GM23248 (cell line): ENCODE measurements at regions not wholly inside any gene's neighbourhood (a gene's known extent, or its start where the extent isn't known, plus 50 kb on each side); places are given as distances from the start of the nearest gene placed in this dataset.

Experiments
- DNase-seq: peaks from one replicate; pipeline ENCODE4 v3.0.0-alpha.2; 2015
- H2AFZ ChIP-seq: fragments of 200-600 bp; sonication (generic); 2 replicates; pipeline ENCODE4 v1.6.1; 2016; ENCODE audit warnings: antibody characterized with exemption
- H3F3A ChIP-seq: fragments of 200-600 bp; sonication (generic); 2 replicates; pipeline ENCODE4 v1.6.1; 2016; ENCODE audit warnings: mild to moderate bottlenecking, antibody characterized with exemption, mixed run types; ENCODE audit not compliant: insufficient read depth
- H3K27ac ChIP-seq: fragments of 200-600 bp; sonication (generic); 2 replicates; pipeline ENCODE4 v1.5.1; 2016; ENCODE audit warnings: mild to moderate bottlenecking
- H3K27me3 ChIP-seq: fragments of 200-600 bp; sonication (generic); replicated peaks from 2 replicates; pipeline ENCODE4 v1.6.1; 2016; ENCODE audit warnings: mild to moderate bottlenecking; ENCODE audit not compliant: insufficient read depth
- H3K36me3 ChIP-seq: fragments of 200-600 bp; sonication (generic); 2 replicates; pipeline ENCODE4 v1.6.1; 2016; ENCODE audit warnings: low read depth, mild to moderate bottlenecking
- H3K4me1 ChIP-seq: fragments of 200-600 bp; sonication (generic); 2 replicates; pipeline ENCODE4 v1.6.1; 2016; ENCODE audit warnings: mild to moderate bottlenecking; ENCODE audit not compliant: insufficient read depth
- H3K4me2 ChIP-seq: fragments of 200-600 bp; sonication (generic); one replicate; pipeline ENCODE4 v1.6.1; 2016; ENCODE audit warnings: mild to moderate bottlenecking; ENCODE audit not compliant: unreplicated experiment
- H3K4me3 ChIP-seq: fragments of 200-600 bp; sonication (generic); 2 replicates; pipeline ENCODE4 v1.5.1; 2016; ENCODE audit warnings: mild to moderate bottlenecking
- H3K79me2 ChIP-seq: fragments of 200-600 bp; sonication (generic); 2 replicates; pipeline ENCODE4 v1.6.1; 2016; ENCODE audit warnings: mild to moderate bottlenecking; ENCODE audit not compliant: insufficient read depth
- H3K9ac ChIP-seq: fragments of 200-600 bp; sonication (generic); 2 replicates; pipeline ENCODE4 v1.6.1; 2016; ENCODE audit warnings: mild to moderate bottlenecking
- H3K9me2 ChIP-seq: fragments of 200-600 bp; sonication (generic); 2 replicates; pipeline ENCODE4 v1.6.1; 2016; ENCODE audit warnings: mixed run types, mild to moderate bottlenecking, moderate library complexity; ENCODE audit not compliant: insufficient read depth
- H3K9me3 ChIP-seq: fragments of 200-600 bp; sonication (generic); one replicate; pipeline ENCODE4 v1.6.1; 2017; ENCODE audit warnings: low read depth
- H4K20me1 ChIP-seq: fragments of 200-600 bp; sonication (generic); 2 replicates; pipeline ENCODE4 v1.6.0; 2016; ENCODE audit not compliant: insufficient read depth
- EZH2 ChIP-seq: fragments of 200-600 bp; sonication (generic); IDR thresholded peaks from 2 replicates; pipeline ENCODE4 v1.6.1; 2018; ENCODE audit warnings: antibody characterized with exemption, mild to moderate bottlenecking; ENCODE audit not compliant: insufficient read depth, poor library complexity, severe bottlenecking
- EZH2phosphoT487 ChIP-seq: fragments of 200-600 bp; sonication (generic); IDR thresholded peaks from 2 replicates; pipeline ENCODE4 v1.6.1; 2018; ENCODE audit warnings: antibody characterized with exemption, moderate library complexity, mild to moderate bottlenecking, low read depth; ENCODE audit not compliant: insufficient read depth
- WGBS, 2 experiments: methylation state at CpG; one replicate each; pipeline ENCODE4 v1.1.6; 2015 to 2017; ENCODE audit warnings: low lambda C conversion rate in 2 of 2, low coverage in 1 of 2; ENCODE audit errors: missing lambda C conversion rate in 2 of 2; 5-methylcytosine and 5-hydroxymethylcytosine counted together
- in situ Hi-C: fragments of 300-500 bp; cut with MboI; formaldehyde crosslinking; loops from 2 replicates; pipeline ENCODE4 v1.15.0; 2020

DNA sequence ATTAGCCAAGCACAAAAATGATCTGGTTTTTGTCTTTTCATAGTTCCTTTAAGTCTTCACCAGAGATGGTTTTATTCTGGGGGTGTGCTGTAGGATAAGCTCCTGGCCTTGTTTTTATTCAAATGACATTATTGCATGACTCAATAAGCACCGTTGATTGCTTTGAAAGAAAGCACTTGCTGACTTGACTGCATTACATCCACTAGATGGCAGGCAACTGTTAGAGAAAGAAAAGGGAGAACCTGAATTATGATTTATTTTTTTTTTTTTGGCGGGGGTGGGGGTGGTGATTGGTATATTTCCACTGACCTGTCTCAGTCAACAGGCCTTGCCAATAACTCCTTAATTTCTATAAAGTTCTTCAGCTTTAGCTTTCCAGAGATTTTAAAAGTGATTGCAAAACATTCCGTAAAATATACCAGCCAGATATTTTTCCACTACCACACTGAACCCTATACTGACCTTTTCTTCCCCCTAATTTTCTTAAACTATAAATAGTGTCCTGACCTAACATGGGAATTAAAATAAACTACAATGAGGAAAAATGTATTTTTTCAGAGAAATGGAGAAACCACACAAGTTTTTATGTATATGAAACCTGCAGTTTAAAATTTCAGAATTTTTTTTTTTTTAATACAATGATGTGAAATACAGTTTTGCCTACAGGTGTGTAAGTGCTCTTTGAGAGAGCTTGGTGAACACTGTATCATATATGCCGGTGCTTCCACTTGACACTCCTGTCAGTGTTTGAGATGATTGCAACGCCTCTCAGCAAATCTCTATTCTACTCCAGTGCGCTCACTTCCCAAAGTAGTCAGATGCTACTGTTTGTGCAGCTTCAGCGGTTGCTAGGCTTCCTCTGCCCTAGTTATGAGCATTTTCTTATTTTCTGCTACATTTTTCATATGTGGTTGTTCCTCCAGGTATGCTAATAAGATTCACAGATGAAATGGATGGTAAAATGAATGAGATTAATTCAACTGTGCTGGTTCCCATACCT, 274.3 kb downstream of the CD109 start:
- Histone ChIP-seq H3K4me1 (peaks cover 15% of the 10 kb centered on the region; the same call in 1 of the 2 replicates), H3K27me3 (no peaks in the 10 kb centered on the region), H4K20me1 (no peaks in the 10 kb centered on the region), H3K9ac (no peak overlapping the region), H2AFZ (peak overlapping the region; percentile 29; the same call in 1 of the 2 replicates), H3F3A (no peaks in the 10 kb centered on the region), H3K4me3 (no peak overlapping the region), H3K4me2 (no peak overlapping the region), H3K9me3 (no peaks in the 10 kb centered on the region), H3K36me3 (no peaks in the 10 kb centered on the region), H3K79me2 (no peaks in the 10 kb centered on the region), H3K27ac (no peak overlapping the region), H3K9me2 (no peaks in the 10 kb centered on the region)
- peak; percentile 78 for DNase-seq
- no peak for TF ChIP-seq EZH2
- TF ChIP-seq EZH2phosphoT487, result no peak
- in situ Hi-C loops, result no loop called here
- 52 to 55% methylated on average over 7 of the region's 7 CpGs for WGBS, 2 experiments

GRCh38 chr6:73968221-73968757, 272.3 kb downstream of the CD109 start:
- no peak overlapping the region for H3K4me2 ChIP-seq
- no peaks in the 10 kb centered on the region for H4K20me1 ChIP-seq
- H3F3A ChIP-seq, result no peaks in the 10 kb centered on the region
- H3K36me3 ChIP-seq, result no peaks in the 10 kb centered on the region
- no peaks in the 10 kb centered on the region for H3K27me3 ChIP-seq
- DNase-seq, result no peak
- no peak overlapping the region for H3K27ac ChIP-seq
- peaks cover 15% of the 10 kb centered on the region; the same call in 1 of the 2 replicates for H3K4me1 ChIP-seq
- TF ChIP-seq EZH2 (no peak), EZH2phosphoT487 (no peak)
- no peak overlapping the region for H3K4me3 ChIP-seq
- H3K79me2 ChIP-seq, result no peaks in the 10 kb centered on the region
- peak overlapping the region; percentile 5; the same call in 1 of the 2 replicates for H2AFZ ChIP-seq
- 86 to 93% methylated on average over 2 of the region's 2 CpGs for WGBS, 2 experiments
- H3K9me3 ChIP-seq, result no peaks in the 10 kb centered on the region
- H3K9ac ChIP-seq, result no peak overlapping the region
- in situ Hi-C loops, result no loop called here
- no peaks in the 10 kb centered on the region for H3K9me2 ChIP-seq

GRCh38 chr6:73965539-73966029, 269.6 kb downstream of the CD109 start:
- DNase-seq, result no peak
- Histone ChIP-seq H3K79me2 (no peaks in the 10 kb centered on the region), H3K9me3 (no peaks in the 10 kb centered on the region), H3K27me3 (no peaks in the 10 kb centered on the region), H3K4me2 (no peak overlapping the region), H2AFZ (no peak overlapping the region), H3F3A (no peaks in the 10 kb centered on the region), H4K20me1 (no peaks in the 10 kb centered on the region), H3K4me1 (peaks cover 15% of the 10 kb centered on the region; the same call in 1 of the 2 replicates), H3K9ac (no peak overlapping the region), H3K9me2 (no peaks in the 10 kb centered on the region; the same call in 1 of the 2 replicates), H3K4me3 (no peak overlapping the region), H3K27ac (no peak overlapping the region), H3K36me3 (no peaks in the 10 kb centered on the region)
- 73 to 88% methylated on average over 1 of the region's 1 CpG for WGBS, 2 experiments
- in situ Hi-C loops, result no loop called here
- TF ChIP-seq EZH2phosphoT487 (no peak), EZH2 (no peak)

DNA sequence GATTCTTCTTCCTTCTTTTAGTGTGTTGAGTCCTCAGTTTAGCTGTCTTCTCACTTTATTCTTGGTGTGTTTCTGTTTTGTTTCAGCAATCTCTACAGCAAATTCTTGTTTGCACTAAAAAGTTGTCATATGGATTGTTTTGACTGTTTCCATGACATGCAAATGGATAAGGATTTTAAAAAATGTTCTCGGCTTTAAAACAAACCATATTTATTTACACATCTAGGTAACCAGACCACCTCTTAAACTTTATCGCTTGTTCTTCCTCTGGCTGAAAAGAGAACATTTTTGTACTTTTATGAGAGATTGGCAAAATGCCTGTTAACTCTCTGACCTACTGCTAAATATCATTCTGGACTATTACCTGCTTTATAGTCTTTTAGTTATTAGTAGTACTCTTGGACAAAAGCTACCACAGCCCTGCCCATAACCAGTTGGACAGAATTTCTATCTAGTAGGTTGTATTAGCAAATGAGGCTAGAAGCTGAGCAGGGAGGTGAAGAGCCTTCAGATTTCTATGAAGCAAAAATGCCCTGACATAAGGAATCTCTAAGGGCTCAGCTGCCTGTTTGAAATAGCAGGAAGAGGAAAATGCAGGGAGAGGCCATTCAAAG, 268.3 kb downstream of the CD109 start:
- Histone ChIP-seq H3K36me3 (no peaks in the 10 kb centered on the region), H3K9me2 (no peaks in the 10 kb centered on the region; the same call in 1 of the 2 replicates), H3F3A (no peaks in the 10 kb centered on the region), H3K9me3 (no peaks in the 10 kb centered on the region), H3K4me2 (no peak overlapping the region), H3K79me2 (no peaks in the 10 kb centered on the region), H3K27ac (no peak overlapping the region), H3K27me3 (no peaks in the 10 kb centered on the region), H3K4me3 (no peak overlapping the region), H2AFZ (no peak overlapping the region), H3K9ac (no peak overlapping the region), H4K20me1 (no peaks in the 10 kb centered on the region), H3K4me1 (peaks cover 9% of the 10 kb centered on the region; the same call in 1 of the 2 replicates)
- in situ Hi-C loops, result no loop called here
- no peak for DNase-seq
- no peak for TF ChIP-seq EZH2phosphoT487
- WGBS, 2 experiments, result 67 to 71% methylated on average over 2 of the region's 2 CpGs
